Endothelial cell of umbilical vein (primary cell): ENCODE measurements at regions not wholly inside any gene's neighbourhood (a gene's known extent, or its start where the extent isn't known, plus 50 kb on each side); places are given as distances from the start of the nearest gene placed in this dataset.

Source experiments
- BruUV-seq: library from RNA; stranded (reverse); fragments of 400-500 nt; replicated peaks from 2 replicates; lab custom pipeline; 2021; lab: Mats Ljungman, UMichigan
- CTCF ChIA-PET: fragments of 300-600, 350-600 bp; sonication (Branson Sonifier 250); formaldehyde crosslinking; loops from one replicate; lab custom pipeline; 2021; ENCODE audit warnings: antibody characterized with exemption, inconsistent platforms; lab: Charles Lee
- POLR2A ChIA-PET: fragments of 300-600, 350-600 bp; sonication (Branson Sonifier 250); formaldehyde crosslinking; loops from one replicate; lab custom pipeline; 2021; ENCODE audit warnings: antibody characterized with exemption, inconsistent platforms; lab: Charles Lee
- DNase-seq: peaks from one replicate; pipeline ENCODE4 v3.0.0-alpha.2; 2011; ENCODE audit warnings: low read depth, low spot score
- FAIRE-seq: peaks from 2 replicates; lab custom pipeline; 2011; peaks lifted over from hg19 to GRCh38; lab: Jason Lieb, UNC
- H2AFZ ChIP-seq: 2 replicates; pipeline ENCODE4 v1.6.0; 2012; ENCODE audit warnings: low read depth, low read length, control low read depth, inconsistent platforms
- H3K27ac ChIP-seq: 2 replicates; pipeline ENCODE4 v1.5.1; 2011; ENCODE audit warnings: low read depth, mild to moderate bottlenecking, control low read depth, low read length, moderate library complexity; ENCODE audit not compliant: insufficient read depth
- H3K27me3 ChIP-seq, 2 experiments: 2 replicates each; pipeline versions ENCODE4 v1.6.0 to v1.6.1; 2011; ENCODE audit warnings: low read length in 2 of 2, mixed read lengths in 1 of 2; ENCODE audit not compliant: control insufficient read depth in 2 of 2, insufficient read depth in 2 of 2
- H3K36me3 ChIP-seq, 2 experiments: 2 replicates in 1 of 2; 3 replicates in 1 of 2; pipeline ENCODE4 v1.5.1; 2011; ENCODE audit warnings: low read length in 2 of 2, mild to moderate bottlenecking in 1 of 2, moderate library complexity in 1 of 2; ENCODE audit not compliant: control insufficient read depth in 2 of 2, insufficient read depth in 2 of 2; ENCODE audit errors: extremely low read depth in 1 of 2
- H3K4me1 ChIP-seq: 3 replicates; pipeline ENCODE4 v1.5.1; 2011; ENCODE audit warnings: mild to moderate bottlenecking, low read length; ENCODE audit not compliant: control insufficient read depth, insufficient read depth; ENCODE audit errors: extremely low read depth
- H3K4me2 ChIP-seq: 2 replicates; pipeline ENCODE4 v1.6.1; 2011; ENCODE audit warnings: low read length, control low read depth, mixed read lengths; ENCODE audit not compliant: insufficient read depth
- H3K4me3 ChIP-seq, 3 experiments: fragments of 200-600 bp in 1 of 3; sonication (generic), shearing (Covaris generic) in 1 of 3; replicated peaks in 1 of 3; 2 replicates each; pipeline ENCODE4 v1.5.1; 2011 to 2016; ENCODE audit warnings: control low read depth in 3 of 3, low read length in 3 of 3, mild to moderate bottlenecking in 2 of 3, inconsistent platforms in 1 of 3, low read depth in 1 of 3, moderate library complexity in 1 of 3; ENCODE audit not compliant: insufficient read depth in 1 of 3
- H3K79me2 ChIP-seq: 2 replicates; pipeline ENCODE4 v1.6.0; 2012; ENCODE audit warnings: low read length, inconsistent platforms; ENCODE audit not compliant: control insufficient read depth, insufficient read depth
- H3K9ac ChIP-seq: replicated peaks from 2 replicates; pipeline ENCODE3; 2011; ENCODE audit warnings: low read length, control low read depth; ENCODE audit not compliant: insufficient read depth; ENCODE audit errors: extremely low read depth
- H3K9me1 ChIP-seq: replicated peaks from 3 replicates; pipeline ENCODE4 v1.6.0; 2011; ENCODE audit warnings: mild to moderate bottlenecking, low read length; ENCODE audit not compliant: control insufficient read depth, insufficient read depth; ENCODE audit errors: extremely low read depth
- H3K9me3 ChIP-seq: replicated peaks from 2 replicates; pipeline ENCODE4 v1.5.1; 2012; ENCODE audit warnings: low read length, inconsistent platforms; ENCODE audit not compliant: control insufficient read depth, insufficient read depth
- H4K20me1 ChIP-seq: replicated peaks from 2 replicates; pipeline ENCODE3; 2011; ENCODE audit warnings: mild to moderate bottlenecking, low read length; ENCODE audit not compliant: control insufficient read depth, insufficient read depth; ENCODE audit errors: extremely low read depth
- CTCF ChIP-seq, 2 donors: IDR thresholded peaks; 1 replicate in 1 of 2; 2 replicates in 1 of 2; pipeline ENCODE4 v1.5.1; 2011; ENCODE audit warnings: low read length in 2 of 2, mild to moderate bottlenecking in 2 of 2, moderate library complexity in 2 of 2, control low read depth in 1 of 2, inconsistent platforms in 1 of 2, low read depth in 1 of 2; ENCODE audit not compliant: insufficient read depth in 1 of 2; ENCODE audit errors: extremely low read depth in 1 of 2
- EZH2 ChIP-seq: IDR thresholded peaks from 2 replicates; pipeline ENCODE4 v1.6.1; 2012; ENCODE audit warnings: borderline replicate concordance, low read depth, mild to moderate bottlenecking, moderate library complexity, low read length, inconsistent platforms; ENCODE audit not compliant: severe bottlenecking
- GATA2 ChIP-seq: IDR thresholded peaks from 2 replicates; pipeline ENCODE4 v1.7.0; 2011; ENCODE audit warnings: low read depth, mild to moderate bottlenecking, moderate library complexity, mixed read lengths, low read length; ENCODE audit not compliant: insufficient read length, insufficient read depth
- dilution Hi-C: fragments of 300-500 bp; cut with MboI; formaldehyde crosslinking; loops from one replicate; pipeline ENCODE4 v1.15.0; 2019; ENCODE audit warnings: low sequenced_read_pairs; ENCODE audit not compliant: extremely low pct_ligation_motif_present
- intact Hi-C: fragments of 100-400 bp; cut with micrococcal nuclease; formaldehyde crosslinking; loops from one replicate; pipeline ENCODE4 v1.10.0; 2022

- Histone ChIP-seq H3K9ac (no peak overlapping the region), H3K9me3 (no peaks in the 10 kb centered on the region), H3K4me1 (no peaks in the 10 kb centered on the region), H3K4me2 (no peak overlapping the region), H4K20me1 (no peaks in the 10 kb centered on the region), H2AFZ (no peak overlapping the region), H3K9me1 (no peaks in the 10 kb centered on the region), H3K4me3 (no peak overlapping the region), H3K27ac (no peak overlapping the region), H3K79me2 (no peaks in the 10 kb centered on the region), H3K36me3 (no peaks in the 10 kb centered on the region), H3K27me3 (no peaks in the 10 kb centered on the region)
- DNase-seq (no peak), FAIRE-seq (no peak)
- intact Hi-C loops, result no loop called here
- BruUV-seq, result no TSS peak
- CTCF ChIA-PET, result interaction anchor here (0.6 kb wide), 1 partner anchor 25 kb away, joined by 3 read pairs; no protein-coding TSS in a partner anchor
- dilution Hi-C loops, result no loop called here
- TF ChIP-seq GATA2 (no peak), CTCF (IDR thresholded peaks at IDR 0.05; ENCODE audit: extremely low read depth in 1 of 2, insufficient read depth in 1 of 2, low read depth in 1 of 2, low read length in 2 of 2) (no peak)
- POLR2A ChIA-PET, result no interaction called here
These were observed 375.6 kb upstream of the GBE1 start for GRCh38 chr3:82137050-82137449.

- Histone ChIP-seq H3K4me1 (no peaks in the 10 kb centered on the region), H3K9me3 (no peaks in the 10 kb centered on the region), H3K9ac (no peak overlapping the region), H3K9me1 (no peaks in the 10 kb centered on the region), H4K20me1 (no peaks in the 10 kb centered on the region), H3K79me2 (no peaks in the 10 kb centered on the region), H3K4me3 (no peak overlapping the region), H2AFZ (no peak overlapping the region), H3K4me2 (no peak overlapping the region), H3K27ac (no peak overlapping the region), H3K36me3 (no peaks in the 10 kb centered on the region), H3K27me3 (no peaks in the 10 kb centered on the region)
- POLR2A ChIA-PET, result no interaction called here
- FAIRE-seq (peak; percentile 77), DNase-seq (peak; percentile 71)
- CTCF ChIA-PET, result interaction anchor here (0.7 to 3.6 kb wide), 17 partner anchors 17 to 832 kb away, joined by 3 to 49 read pairs (median 4); no protein-coding TSS in a partner anchor
- no peak for TF ChIP-seq EZH2
- TF ChIP-seq CTCF (IDR thresholded peaks at IDR 0.05; ENCODE audit: extremely low read depth in 1 of 2, insufficient read depth in 1 of 2, low read depth in 1 of 2, low read length in 2 of 2), result peak; percentile 75 to 77
- dilution Hi-C loops (no loop called here), intact Hi-C loops (loop anchor here (1.0 to 2.0 kb wide), 7 partner anchors 44 to 714 kb away; no protein-coding TSS in a partner anchor)
- BruUV-seq, result no TSS peak
These were observed 371.7 kb upstream of the GBE1 start for GRCh38 chr3:82133070-82133606.
